ENCODE measurements at regions not wholly inside any gene's neighbourhood (a gene's known extent, or its start where the extent isn't known, plus 50 kb on each side); places are given as distances from the start of the nearest gene placed in this dataset.

DNA sequence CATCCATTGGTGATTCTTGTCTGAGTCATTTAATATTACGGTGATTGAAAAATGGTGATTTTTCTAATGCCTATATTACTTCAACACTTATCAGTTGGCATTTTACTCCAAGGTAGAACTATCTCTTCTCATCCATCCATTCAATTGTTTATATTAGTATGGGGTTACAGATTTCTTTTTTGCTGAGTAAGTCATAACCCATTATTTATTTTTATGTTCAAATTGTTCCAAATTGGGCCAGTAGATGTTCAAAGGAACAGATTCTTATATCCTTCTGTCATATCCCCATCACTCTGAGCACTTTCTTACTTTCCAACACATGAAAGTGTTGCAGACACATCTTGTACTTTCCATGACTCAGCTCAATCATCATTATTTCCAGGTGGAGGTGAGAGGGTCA, 466.8 kb upstream of the CAMK1G start:
- TF ChIP-seq ZBTB7A (IDR thresholded peaks at IDR 0.05; ENCODE audit: low read depth) (no peak), EP300 (IDR thresholded peaks at IDR 0.05; ENCODE audit: borderline replicate concordance) (no peak), YY1 (IDR thresholded peaks at IDR 0.05; ENCODE audit: low read depth) (no peak), TEAD4 (IDR thresholded peaks at IDR 0.05) (no peak)
- TF ChIP-seq, protein P1, sequence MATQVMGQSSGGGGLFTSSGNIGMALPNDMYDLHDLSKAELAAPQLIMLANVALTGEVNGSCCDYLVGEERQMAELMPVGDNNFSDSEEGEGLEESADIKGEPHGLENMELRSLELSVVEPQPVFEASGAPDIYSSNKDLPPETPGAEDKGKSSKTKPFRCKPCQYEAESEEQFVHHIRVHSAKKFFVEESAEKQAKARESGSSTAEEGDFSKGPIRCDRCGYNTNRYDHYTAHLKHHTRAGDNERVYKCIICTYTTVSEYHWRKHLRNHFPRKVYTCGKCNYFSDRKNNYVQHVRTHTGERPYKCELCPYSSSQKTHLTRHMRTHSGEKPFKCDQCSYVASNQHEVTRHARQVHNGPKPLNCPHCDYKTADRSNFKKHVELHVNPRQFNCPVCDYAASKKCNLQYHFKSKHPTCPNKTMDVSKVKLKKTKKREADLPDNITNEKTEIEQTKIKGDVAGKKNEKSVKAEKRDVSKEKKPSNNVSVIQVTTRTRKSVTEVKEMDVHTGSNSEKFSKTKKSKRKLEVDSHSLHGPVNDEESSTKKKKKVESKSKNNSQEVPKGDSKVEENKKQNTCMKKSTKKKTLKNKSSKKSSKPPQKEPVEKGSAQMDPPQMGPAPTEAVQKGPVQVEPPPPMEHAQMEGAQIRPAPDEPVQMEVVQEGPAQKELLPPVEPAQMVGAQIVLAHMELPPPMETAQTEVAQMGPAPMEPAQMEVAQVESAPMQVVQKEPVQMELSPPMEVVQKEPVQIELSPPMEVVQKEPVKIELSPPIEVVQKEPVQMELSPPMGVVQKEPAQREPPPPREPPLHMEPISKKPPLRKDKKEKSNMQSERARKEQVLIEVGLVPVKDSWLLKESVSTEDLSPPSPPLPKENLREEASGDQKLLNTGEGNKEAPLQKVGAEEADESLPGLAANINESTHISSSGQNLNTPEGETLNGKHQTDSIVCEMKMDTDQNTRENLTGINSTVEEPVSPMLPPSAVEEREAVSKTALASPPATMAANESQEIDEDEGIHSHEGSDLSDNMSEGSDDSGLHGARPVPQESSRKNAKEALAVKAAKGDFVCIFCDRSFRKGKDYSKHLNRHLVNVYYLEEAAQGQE (IDR thresholded peaks at IDR 0.05; ENCODE audit: low read depth) = no peak

GRCh38 chr1:209123601-209124000, 459.9 kb upstream of the CAMK1G start:
- no peak for TF ChIP-seq FOXM1 (IDR thresholded peaks at IDR 0.05; ENCODE audit: borderline replicate concordance, low read depth)
- TF ChIP-seq TAF1 (IDR thresholded peaks at IDR 0.05; ENCODE audit: low read depth) = no peak
- TF ChIP-seq, protein P2, sequence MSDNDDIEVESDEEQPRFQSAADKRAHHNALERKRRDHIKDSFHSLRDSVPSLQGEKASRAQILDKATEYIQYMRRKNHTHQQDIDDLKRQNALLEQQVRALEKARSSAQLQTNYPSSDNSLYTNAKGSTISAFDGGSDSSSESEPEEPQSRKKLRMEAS (IDR thresholded peaks at IDR 0.05) = no peak
- TF ChIP-seq EP300 (IDR thresholded peaks at IDR 0.05; ENCODE audit: borderline replicate concordance) = no peak
- TF ChIP-seq, protein P1 (IDR thresholded peaks at IDR 0.05; ENCODE audit: low read depth) = no peak
- no peak for TF ChIP-seq TEAD4 (IDR thresholded peaks at IDR 0.05)
- TF ChIP-seq ZBTB7A (IDR thresholded peaks at IDR 0.05; ENCODE audit: low read depth) = no peak
- no peak for TF ChIP-seq RAD21 (IDR thresholded peaks at IDR 0.05; ENCODE audit: low read depth)
- no peak for TF ChIP-seq USF1 (IDR thresholded peaks at IDR 0.05)
- TF ChIP-seq TCF12 (IDR thresholded peaks at IDR 0.05; ENCODE audit: low read depth) = no peak
- no peak for TF ChIP-seq CEBPB (IDR thresholded peaks at IDR 0.05)
- no peak for TF ChIP-seq NFIC (IDR thresholded peaks at IDR 0.05)
- no peak for TF ChIP-seq EGR1 (IDR thresholded peaks at IDR 0.05)
- no peak for TF ChIP-seq CREB1 (IDR thresholded peaks at IDR 0.05; ENCODE audit: low read depth)
- no peak for TF ChIP-seq YY1 (IDR thresholded peaks at IDR 0.05; ENCODE audit: low read depth)

- TF ChIP-seq NFIC (IDR thresholded peaks at IDR 0.05) (no peak), CREB1 (IDR thresholded peaks at IDR 0.05; ENCODE audit: low read depth) (no peak), USF1 (IDR thresholded peaks at IDR 0.05) (no peak), ZBTB7A (IDR thresholded peaks at IDR 0.05; ENCODE audit: low read depth) (no peak)
- TF ChIP-seq, protein P2 (IDR thresholded peaks at IDR 0.05) = no peak
- TF ChIP-seq, protein P1 (IDR thresholded peaks at IDR 0.05; ENCODE audit: low read depth) = no peak
Observed at GRCh38 chr1:209130886-209131285, 452.6 kb upstream of the CAMK1G start.

DNA sequence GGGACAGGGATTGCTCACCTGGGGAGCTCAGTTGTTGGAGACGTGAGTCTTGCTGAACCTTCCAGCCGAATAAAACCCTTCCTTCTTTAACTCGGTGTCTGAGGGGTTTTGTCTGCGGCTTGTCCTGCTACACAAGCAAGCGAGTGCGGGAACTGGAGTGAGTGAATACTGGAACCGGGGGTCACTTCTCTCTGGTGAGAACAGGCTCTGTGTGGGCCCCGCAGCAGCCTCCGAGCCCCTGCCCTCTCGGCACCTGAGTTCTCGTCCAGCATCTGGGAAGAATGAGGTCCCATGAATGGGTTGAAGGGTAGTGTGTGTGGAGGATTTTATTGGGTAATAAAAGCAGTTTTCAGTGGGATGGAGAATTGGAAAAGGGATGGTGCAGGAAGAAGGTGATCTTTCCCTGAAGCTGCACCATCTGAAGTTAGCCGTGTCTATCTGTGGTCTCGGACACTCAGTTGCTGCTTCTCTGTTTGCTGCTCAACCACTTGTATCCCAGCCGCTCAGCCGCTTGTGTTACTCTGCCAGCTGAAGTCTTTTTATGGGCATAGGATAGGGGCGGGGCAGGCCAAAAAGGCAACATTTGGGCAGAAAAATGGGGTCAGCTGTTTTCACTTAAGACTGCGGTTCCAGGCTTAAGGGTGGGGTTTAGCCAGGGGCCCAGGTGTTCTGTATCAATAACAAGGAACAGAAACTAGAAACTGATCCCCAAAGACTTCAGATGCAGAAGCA, 450.6 kb upstream of the CAMK1G start:
- no peak for TF ChIP-seq TCF12 (IDR thresholded peaks at IDR 0.05; ENCODE audit: low read depth)
- TF ChIP-seq TAF1 (IDR thresholded peaks at IDR 0.05; ENCODE audit: low read depth) = no peak
- no peak for TF ChIP-seq USF1 (IDR thresholded peaks at IDR 0.05)
- no peak for TF ChIP-seq FOXM1 (IDR thresholded peaks at IDR 0.05; ENCODE audit: borderline replicate concordance, low read depth)
- TF ChIP-seq RAD21 (IDR thresholded peaks at IDR 0.05; ENCODE audit: low read depth) = no peak
- no peak for TF ChIP-seq ZBTB7A (IDR thresholded peaks at IDR 0.05; ENCODE audit: low read depth)

Measured in Ishikawa (cell line).